Vagina (tissue), 2 donors: ENCODE measurements at regions not wholly inside any gene's neighbourhood (a gene's known extent, or its start where the extent isn't known, plus 50 kb on each side); places are given as distances from the start of the nearest gene placed in this dataset.

Source experiments
- POLR2A ChIP-seq, 2 donors: fragments of 450-650 bp; IDR thresholded peaks; one replicate each; pipeline ENCODE4 v1.6.1; 2017; ENCODE audit warnings: antibody characterized with exemption in 2 of 2, mild to moderate bottlenecking in 2 of 2, moderate library complexity in 2 of 2
- POLR2AphosphoS5 ChIP-seq, 2 donors: sonication (generic); formaldehyde crosslinking; IDR thresholded peaks; one replicate each; pipeline ENCODE4 v1.9.0; 2017; ENCODE audit warnings: antibody characterized with exemption in 2 of 2, mild to moderate bottlenecking in 2 of 2, low read depth in 1 of 2; ENCODE audit not compliant: insufficient read depth in 1 of 2
- TF ChIP-seq, protein P1 (sequence below), 3 experiments: fragments of 450-650 bp in 2 of 3; fragments of 200-600 bp in 1 of 3; sonication (generic) in 1 of 3; IDR thresholded peaks; one replicate each; pipeline ENCODE4 v1.5.1; 2017 to 2019; ENCODE audit warnings: antibody characterized with exemption in 3 of 3, mild to moderate bottlenecking in 2 of 3, moderate library complexity in 2 of 3

DNA sequence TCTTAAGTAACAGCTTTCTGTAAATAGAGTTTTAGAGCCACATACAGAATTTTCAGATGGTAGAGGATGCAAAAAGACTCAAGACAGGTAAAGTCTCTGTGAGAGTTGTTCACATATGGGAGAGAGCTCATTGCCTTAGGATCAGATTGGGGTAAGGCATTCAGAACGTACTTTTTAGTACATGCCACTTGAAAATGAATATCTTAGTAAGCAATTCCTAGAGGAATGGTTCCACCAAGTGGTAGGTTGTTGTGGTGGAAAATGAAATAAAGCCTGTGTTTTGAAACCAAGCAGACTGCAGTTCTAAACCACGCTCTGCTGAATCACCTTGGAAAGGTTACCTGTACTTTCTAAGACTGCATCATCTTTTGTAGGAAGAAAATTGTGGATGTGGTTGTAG, 547.0 kb upstream of the LCORL start:
- TF ChIP-seq, protein P1, sequence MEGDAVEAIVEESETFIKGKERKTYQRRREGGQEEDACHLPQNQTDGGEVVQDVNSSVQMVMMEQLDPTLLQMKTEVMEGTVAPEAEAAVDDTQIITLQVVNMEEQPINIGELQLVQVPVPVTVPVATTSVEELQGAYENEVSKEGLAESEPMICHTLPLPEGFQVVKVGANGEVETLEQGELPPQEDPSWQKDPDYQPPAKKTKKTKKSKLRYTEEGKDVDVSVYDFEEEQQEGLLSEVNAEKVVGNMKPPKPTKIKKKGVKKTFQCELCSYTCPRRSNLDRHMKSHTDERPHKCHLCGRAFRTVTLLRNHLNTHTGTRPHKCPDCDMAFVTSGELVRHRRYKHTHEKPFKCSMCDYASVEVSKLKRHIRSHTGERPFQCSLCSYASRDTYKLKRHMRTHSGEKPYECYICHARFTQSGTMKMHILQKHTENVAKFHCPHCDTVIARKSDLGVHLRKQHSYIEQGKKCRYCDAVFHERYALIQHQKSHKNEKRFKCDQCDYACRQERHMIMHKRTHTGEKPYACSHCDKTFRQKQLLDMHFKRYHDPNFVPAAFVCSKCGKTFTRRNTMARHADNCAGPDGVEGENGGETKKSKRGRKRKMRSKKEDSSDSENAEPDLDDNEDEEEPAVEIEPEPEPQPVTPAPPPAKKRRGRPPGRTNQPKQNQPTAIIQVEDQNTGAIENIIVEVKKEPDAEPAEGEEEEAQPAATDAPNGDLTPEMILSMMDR (IDR thresholded peaks at IDR 0.05), result no peak
- TF ChIP-seq POLR2AphosphoS5 (IDR thresholded peaks at IDR 0.05; ENCODE audit: insufficient read depth in 1 of 2, low read depth in 1 of 2) (no peak), POLR2A (IDR thresholded peaks at IDR 0.05) (no peak)
